GM20431 (cell line): ENCODE measurements at regions not wholly inside any gene's neighbourhood (a gene's known extent, or its start where the extent isn't known, plus 50 kb on each side); places are given as distances from the start of the nearest gene placed in this dataset.
"Not testable (repeated sequence)": the region's sequence is repeated elsewhere in the genome, so short reads cannot be mapped to it uniquely, and the experiment has no call there.

Experiments used
- in situ Hi-C: fragments of 300-500 bp; cut with MseI, MboI; formaldehyde crosslinking; loops from one replicate; pipeline ENCODE4 v1.15.0; 2020; ENCODE audit warnings: low sequenced_read_pairs; ENCODE audit not compliant: unreplicated experiment

DNA sequence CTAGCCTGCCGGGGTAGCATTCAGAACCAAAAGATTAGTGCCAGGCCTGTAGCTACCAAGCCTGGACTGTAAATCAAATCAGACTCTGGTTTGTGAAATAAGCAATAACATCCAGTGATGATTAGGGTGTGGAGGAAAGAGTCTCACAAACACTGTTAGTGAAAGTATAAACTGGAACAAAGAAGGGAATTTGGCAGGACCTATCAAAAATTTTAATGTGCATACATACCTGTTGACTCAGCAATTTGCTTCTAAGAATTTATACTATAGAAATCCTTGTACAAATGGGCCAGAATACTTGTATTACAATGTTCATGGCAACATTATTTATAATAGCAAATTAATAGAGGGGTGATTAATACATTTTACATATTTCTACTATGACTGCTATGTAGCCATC, 109.8 kb upstream of the WARS2 start:
- in situ Hi-C loops = no loop called here

DNA sequence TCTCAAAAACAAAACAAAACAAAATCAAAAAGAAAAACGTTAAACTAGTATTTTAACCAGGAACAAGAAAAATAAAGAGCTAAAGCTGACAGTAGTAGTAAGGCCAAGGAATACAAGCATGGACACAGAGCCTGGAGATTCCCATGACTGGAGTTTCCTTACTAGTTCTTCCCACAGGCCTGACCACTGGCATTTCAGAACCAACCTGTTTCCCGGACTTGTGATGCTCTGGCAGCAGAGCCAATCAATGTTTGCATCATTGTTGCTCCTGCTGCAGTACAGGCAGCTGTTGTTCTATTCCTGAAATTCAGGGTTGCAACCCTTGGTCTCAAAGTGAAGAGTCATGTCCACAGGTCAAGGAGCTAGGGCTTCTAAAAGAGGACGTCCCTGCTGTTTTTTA, 111.3 kb upstream of the WARS2 start:
- in situ Hi-C loops = no loop called here

DNA sequence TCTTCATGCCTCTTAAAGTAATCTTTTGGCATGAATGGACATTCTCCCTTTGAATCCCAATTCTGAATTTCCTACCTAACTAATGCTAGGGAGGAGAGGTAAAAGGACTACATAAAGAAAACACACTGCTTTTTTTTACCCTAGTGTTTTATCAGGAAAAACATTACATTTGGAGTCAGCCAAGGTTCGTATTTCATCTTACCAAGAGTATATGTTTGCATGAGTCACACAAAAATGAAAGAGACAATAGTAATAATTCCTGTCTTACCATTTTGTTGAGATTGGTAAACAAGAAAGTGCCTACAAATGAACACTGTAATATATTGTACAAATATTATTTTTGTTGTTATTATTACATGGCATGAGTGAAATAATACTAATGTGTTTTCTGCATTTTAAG, 112.9 kb upstream of the WARS2 start:
- in situ Hi-C loops = no loop called here

DNA sequence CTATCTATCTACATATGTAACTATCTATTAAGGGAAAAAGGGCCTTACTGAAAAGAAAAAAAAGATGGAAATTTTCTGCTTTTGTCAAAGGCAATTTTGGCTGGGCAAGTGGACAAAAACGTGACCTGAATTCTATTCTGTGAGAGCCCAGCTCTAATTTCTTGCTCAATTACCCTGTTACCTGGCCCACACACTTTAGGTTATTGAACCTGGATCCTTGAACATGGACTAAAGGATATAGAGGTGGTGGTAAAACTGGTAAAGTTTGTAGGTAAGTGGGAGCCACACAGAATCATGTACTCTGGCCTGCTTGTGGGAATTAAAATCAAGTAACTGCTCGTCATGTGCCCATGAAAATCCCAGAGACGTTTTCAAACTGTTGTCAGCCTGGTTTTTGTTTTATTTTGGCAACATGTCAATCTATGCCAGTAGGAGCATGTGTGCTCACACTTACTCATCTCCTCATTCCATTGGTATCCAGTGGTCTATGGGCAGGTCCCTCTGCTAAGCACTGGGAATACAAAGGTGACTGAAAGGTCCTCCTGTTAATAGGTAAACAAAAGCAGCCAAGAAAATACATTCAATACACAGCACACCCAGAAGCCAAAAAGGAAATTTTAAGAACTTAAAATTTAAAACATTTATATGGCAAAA, 113.7 kb upstream of the WARS2 start:
- in situ Hi-C loops = no loop called here

DNA sequence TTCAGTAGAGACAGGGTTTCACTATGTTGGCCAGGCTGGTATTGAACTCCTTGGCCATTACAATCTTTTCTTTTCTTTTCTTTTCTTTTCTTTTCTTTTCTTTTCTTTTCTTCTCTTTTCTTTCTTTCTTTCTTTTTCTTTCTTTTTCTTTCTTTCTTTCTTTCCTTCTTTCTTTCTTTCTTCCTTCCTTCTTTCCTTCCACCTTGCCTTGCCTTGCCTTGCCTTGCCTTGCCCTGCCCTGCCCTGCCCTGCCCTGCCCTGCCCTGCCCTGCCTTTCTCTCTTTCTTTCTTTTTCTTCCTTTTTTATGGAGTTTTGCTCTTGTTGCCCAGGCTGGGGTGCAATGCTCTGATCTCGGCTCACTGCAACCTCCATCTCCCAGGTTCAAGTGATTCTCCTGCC, 112.5 kb upstream of the HAO2 start:
- in situ Hi-C loops = not testable (repeated sequence)

DNA sequence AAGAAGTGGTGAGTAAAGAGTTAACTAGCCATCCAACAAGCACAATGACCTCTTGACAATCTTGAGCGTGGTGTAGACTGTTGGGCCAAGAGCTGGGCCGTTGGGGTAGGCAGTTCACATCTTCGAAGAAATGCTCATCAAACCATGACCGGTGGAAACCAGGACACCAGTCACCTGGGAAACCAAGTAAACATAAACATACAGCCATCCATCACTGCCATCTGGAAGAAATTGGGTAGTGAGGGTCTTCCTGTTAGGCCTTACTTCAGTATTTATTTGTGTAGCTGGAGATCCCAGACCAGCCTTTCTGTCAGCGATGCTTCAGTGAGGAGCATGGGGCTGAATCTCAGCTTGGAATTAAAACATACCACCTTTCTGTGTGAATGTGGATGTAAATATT, 108.1 kb upstream of the HAO2 start:
- in situ Hi-C loops = no loop called here

DNA sequence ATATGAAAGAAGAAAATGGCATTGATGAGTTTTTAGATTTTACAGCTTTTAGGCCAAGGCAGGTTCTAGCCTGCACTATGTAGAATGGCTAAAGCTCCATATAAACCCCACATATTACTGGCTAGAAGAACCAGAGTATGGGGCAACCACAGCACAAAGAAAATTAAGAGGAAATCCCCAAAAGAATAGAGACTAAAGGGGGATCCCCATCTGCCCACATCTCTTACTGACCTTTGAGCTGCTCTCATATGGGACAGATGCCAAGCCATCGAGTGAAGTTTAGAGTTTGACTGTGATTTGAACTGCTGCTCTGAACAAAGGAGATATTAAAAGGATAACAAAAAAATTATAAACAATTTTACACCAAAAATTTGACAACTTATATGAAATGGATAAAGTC, 102.2 kb upstream of the HAO2 start:
- in situ Hi-C loops = no loop called here

DNA sequence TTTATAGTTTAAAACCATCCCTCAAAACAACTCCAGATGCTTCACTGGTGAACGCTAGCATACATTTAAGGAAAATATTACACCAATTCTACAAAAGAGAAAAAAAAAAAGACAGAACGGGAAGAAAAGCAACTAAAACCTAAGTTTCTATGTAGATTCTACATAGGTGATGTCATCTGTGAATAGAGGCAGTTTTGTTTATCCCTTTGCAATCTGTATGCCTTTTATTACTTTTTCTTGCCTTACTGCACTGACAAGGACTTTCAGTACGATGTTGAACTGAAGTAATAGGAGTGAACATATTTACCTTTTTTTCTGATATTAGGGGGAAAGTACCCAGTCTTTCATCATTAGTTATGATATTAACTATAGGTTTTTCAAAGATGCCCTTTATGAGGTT, 101.7 kb upstream of the HAO2 start:
- in situ Hi-C loops = no loop called here

DNA sequence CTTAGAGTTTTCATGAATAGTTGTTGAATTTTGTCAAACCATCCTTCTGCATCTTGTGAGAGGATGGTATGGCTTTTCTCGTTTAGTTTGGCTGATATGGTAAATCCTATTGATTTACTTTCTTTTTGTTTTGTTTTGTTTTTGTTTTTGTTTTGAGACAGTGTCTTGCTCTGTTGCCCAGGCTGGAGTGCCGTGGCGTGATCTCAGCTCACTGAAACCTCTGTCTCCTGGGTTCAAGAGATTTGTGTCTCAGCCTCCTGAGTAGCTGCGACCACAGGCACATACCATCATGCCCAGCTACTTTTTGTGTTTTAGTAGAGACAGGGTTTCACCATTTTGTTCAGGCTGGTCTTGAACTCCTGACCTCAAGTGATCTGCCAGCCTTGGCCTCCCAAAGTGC, 101.3 kb upstream of the HAO2 start:
- in situ Hi-C loops = not testable (repeated sequence)

DNA sequence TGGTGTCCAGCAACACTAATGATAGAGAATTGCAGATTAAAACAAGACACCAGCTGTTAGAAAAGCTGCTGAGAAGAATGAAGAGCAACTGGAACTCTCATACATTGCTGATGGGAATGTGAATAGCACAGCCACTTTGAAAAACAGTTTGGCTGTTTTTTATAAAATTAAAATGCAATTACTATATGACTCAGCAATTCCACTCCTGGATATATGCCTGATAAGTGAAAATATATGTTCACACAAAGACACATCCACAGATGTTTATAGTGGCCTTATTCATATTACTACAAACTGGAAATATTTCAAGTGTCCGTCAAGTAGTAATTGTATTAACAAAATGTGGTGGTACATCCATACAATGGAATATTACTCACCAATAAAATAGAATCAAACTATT, 99.7 kb upstream of the HAO2 start:
- in situ Hi-C loops = no loop called here

DNA sequence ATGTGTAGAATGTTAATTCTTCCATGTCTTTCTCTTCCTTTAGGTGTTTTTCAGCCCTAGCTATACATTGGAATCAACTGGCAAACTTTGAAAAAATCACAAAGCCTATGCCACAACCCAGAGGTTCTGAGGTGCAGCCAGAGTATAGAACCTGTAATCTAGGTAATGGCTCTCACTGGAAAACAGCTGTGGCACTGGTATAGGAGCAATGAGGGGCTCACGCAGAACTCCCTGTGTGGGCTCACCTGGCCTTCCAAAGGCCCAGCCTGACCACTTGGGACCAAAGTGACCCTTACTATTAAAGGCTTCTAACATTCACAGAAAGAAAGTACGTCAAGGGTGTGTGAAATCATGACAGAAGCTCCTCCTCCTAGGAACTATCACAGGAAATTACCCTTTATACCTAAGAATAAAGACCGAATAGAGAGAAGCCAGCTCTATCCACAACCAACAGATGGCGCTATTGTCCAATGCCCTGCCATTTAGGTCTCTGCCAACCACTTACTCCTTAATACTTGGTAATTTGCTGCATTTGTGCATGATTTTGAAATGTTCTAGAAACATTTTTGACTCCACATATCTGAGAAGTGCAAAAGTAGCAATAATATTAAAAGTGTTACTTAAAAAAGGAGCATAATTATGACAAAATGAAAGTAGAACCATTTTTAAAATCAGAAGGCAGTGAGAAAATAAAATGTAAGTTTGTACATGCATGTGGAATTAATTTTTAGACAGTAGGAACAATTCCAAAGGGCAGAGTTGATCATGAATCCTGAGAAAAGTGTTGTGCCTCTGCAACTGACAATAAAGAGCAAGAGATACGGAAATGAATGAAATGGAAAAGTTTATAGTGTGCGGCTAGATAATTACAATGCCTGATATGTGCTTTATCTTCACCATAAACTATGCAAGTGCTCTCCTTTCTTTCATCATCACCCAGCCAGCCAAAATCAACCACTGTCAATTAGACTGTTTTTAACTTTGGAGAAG, 93.1 kb upstream of the HAO2 start:
- in situ Hi-C loops = no loop called here

DNA sequence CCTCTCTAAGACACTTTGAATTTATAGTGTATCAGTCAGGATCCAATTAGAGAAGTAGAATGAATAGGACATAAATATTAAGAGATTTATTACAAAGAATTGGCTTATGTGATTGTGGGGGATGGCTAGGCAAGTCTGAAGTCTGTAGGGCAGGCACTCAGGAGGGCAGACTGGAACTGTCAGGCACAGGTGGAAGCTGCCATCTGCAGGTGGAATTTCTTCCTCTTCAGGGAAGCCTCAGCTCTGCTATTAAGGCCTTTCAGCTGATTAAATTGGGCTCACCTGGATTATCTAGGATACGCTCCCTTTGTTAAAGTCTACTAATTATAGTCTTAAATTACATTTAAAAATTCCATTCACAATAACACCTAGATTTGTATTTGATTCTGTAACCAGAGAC, 92.0 kb upstream of the HAO2 start:
- in situ Hi-C loops = no loop called here

DNA sequence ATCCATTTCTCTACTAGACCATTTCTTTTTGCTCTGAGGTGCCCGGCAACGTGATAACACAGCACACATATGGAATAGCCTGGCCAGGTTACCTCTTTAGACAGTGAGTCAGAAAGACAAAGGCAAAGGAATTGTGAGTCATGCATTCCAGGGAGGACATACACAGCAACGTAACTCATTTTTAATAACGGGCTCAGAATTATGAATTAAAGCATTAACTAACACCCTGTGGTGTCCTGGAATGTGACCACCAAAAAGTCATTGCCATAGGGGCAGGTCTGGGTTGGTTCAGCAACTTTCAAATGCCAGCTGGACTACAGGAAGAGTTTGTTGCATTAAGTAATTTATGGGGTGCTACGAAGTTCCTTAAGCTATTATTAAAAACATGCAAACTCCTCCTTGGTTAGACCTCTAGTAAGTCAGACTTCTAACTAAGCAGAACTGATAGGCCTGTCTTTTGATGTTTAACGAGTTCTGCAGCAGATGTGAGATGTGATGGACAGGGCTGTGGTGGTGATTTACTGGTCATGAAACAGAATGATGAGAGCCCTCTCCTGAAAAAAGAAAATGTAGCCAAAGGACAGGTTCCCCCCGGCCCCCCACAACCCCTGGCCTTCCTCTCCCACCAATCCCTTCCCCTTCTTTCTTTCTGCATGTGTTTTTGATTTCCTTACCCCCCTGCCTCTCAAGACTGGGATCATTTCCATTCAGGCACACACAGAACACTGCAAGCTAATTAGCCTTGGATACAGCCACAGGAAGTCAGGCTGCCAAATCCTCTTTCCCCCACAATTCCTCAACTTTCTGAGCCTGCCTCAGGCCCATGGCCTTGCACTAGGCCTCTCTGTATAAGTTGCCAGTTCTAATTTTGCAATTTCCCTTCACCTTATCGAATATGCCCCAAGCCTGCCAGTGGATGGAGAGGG, 88.9 kb upstream of the HAO2 start:
- in situ Hi-C loops = no loop called here

DNA sequence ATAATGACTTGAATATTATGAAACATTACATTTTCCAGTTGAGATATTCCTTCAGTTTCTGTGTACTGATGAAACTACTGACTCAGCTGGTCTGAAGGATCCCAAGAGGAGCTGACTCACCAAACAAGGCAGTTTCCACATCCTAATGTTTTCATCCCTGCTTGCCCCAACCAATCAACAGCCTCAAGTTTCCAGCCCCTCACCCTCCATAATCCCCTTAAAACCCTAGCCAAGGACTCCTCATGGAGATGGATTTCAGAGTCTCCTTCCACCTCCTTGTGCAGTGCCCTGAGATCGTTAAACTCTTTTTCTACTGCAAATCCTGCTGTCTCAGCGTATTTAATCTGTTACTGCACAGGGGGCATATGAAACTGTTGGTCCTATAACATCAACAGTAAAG, 83.1 kb upstream of the HAO2 start:
- in situ Hi-C loops = loop anchor here (5.0 kb wide), 1 partner anchor 82 kb away; the partner anchor contains the start of gene HAO2

DNA sequence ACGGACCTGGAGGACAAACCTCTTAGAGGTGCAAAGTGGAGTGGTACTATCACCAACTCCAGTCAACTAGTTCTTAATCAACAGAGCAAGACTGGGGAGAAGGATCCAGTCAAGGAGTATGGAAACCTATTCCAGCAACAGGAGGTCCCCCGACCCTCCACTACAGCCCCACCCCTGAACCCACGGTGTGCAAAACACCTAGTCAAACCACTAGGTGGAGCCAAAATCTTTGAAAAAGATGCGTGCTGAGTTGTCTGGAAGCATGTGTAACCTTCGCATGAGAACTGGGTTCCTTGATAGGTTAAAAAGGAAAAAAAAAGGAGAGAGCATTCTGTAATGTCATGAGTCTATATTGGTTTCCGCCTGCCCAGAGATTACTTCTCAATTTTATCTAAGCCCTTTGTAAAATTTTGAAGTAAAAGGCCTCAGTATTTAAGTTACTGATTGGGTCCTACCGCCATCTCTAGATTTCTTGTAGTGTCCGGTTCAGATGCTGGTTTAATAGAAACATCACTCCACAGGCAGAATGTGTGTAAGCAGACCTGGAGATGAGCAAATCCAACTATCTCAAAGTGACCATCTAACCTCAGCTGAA, 81.9 kb upstream of the HAO2 start:
- in situ Hi-C loops = loop anchor here (5.0 kb wide), 1 partner anchor 81 kb away; the partner anchor contains the start of gene HAO2

DNA sequence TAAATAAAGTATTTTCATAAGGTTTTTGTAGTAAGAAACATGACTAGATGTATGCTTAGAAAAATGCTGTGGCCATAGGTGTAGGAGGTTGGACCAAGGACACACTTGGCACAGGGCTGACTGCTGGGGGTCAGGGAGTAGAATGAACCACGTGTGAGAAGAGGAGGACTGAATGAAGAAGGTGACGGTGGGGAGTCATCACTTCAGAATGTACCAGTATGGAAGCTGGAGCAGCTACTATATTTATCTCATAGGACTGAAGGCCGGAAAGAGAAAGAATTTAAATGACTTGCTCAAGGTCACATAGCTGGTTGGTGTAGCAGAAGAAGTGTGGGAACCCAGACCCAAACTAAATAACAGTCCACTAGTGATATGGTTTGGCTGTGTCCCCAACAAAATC, 79.8 kb upstream of the HAO2 start:
- in situ Hi-C loops = loop anchor here (5.0 kb wide), 1 partner anchor 79 kb away; the partner anchor contains the start of gene HAO2

DNA sequence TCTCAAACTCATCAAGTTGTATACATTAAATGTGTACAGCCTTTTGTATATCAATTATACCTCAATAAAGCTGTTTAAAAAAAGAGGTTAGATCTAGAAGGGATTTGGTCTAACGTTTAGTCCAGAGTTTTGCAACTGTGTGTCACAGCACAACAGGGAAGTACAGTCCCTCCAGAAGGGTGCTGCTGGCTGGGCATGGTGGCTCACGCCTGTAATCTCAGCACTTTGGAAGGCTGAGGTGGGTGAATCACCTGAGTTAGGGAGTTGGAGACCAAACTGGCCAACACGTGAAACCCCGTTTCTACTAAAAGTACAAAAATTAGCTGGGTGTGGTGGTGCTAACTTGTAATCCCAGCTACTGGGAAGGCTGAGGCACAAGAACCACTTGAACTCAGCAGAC, 78.3 kb upstream of the HAO2 start:
- in situ Hi-C loops = no loop called here

DNA sequence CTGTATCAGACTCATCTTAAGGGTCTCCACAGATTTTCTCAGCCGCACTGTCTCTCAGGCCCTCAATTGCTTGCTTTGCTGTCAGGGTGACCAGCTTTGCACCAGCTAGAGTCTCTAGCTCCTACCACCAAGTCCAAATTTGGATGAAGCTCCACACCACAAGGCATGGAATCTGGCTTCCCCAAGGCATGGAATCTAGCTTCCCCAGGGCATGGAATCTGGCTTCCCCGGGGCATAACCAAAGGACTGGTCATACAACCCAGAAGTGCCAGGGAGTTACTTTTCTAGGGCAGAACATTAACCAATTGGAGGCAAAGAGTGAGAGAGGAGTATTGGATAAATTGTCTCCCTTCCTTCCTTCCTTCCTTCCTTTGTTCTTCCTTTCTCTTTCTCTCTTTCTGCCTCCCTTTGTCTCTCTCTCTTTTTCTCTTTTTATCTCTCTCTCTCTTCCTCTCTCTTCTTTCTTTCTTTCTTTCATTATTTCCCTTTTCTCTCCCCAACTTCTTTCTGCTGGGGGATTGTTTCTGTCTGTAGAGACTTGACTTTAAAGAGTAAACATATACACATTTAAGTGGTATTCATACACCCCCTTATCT, 76.9 kb upstream of the HAO2 start:
- in situ Hi-C loops = no loop called here

DNA sequence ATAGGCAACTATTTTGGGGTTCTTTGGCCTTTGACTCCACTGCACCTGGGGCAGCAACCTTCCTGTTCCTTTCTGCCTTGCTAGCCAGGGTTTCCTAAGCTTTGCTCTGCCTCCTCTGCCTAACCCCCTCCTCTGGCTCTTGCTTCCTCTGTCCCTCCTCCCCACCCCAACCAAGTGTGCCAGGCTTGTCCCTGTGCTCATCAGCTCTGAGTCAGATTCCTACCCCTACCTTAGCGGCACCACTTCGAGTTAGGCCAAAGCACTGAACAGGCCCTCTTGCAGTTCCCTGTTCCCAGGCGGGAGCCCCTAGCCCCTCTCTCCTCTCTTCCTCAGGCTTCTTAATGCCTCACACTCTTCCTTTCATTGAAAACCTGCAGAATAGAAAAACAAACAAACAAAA, 74.8 kb upstream of the HAO2 start:
- in situ Hi-C loops = no loop called here

DNA sequence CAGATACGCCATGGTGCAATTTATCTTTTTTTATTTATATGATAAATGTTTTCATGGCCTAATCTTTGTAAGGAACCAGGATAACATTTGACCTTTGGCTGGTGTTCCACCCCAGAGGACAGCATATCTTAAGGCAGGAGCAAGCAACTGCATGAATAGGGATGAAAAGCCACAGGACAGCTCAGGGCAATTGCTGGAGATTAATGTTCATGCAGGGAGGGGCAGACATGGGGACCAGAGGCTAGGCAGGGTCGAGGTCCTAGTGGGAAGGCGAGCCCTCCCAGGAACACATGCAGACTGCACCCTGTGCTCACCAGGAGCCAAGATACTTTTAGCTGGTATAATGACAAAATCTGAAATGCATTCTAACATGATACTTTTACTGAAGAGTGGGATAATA, 74.4 kb upstream of the HAO2 start:
- in situ Hi-C loops = no loop called here
